HG02973 (cell line): ENCODE measurements at regions not wholly inside any gene's neighbourhood (a gene's known extent, or its start where the extent isn't known, plus 50 kb on each side); places are given as distances from the start of the nearest gene placed in this dataset.
"Not testable (repeated sequence)": the region's sequence is repeated elsewhere in the genome, so short reads cannot be mapped to it uniquely, and the experiment has no call there.

ENCODE experiments used
- ATAC-seq: cut with Tn5 transposase; IDR thresholded peaks from one replicate; pipeline ENCODE4 v1.9.1; 2021; ENCODE audit warnings: moderate library complexity; ENCODE audit not compliant: unreplicated experiment

GRCh38 chr12:28689398-28690175 lies 459.5 kb upstream of the FAR2 start:
- ATAC-seq, result no peak

DNA sequence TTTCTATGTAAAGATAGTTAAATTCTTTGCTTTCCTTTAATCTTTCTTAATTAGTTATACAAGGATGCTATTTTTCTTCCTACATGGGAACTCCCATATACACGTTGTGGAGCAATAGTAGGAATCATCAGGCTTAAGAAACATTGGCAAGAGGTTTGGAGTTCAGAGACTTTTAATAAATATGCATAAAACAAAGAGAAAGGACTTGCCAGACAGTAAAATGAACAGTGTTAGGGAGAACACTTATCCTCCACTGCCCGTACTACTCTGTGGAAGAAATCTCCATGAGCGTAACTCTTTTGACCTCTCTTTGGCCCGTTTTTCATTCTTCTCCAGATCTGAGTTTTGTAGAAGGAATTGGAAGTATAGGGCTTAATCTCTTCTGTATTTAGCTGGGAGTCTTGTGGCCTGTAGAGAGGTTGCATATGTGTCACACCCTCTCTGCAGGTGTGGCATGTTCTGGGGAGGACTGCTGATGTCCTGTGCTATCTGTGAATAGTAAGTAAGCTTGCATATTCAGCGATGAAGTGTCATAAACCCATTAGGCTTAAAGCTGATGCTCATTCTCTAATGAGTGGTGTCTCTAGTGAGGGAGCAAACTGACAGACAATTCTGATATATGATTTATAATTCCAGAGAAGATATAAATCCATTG lies 455.4 kb upstream of the FAR2 start:
- ATAC-seq, result no peak

DNA sequence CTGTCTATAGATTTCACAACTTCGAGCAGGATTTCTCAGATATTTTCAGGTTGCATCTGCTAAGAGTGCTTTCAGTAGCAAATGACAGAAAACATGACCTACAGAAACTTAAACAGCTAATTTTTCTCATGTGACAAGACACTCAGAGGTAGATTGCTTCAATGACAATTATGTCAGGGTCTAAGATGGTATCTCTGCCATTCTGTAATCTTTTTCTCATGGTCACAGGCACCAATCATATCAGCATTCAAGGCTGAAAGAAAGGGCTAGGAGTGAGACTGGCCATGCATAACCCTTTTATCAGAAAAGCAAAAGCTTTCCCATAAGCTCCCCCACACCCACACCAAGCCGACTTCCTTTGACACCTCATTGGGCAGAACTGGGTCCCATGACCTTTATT lies 450.5 kb upstream of the FAR2 start:
- ATAC-seq, result no peak

DNA sequence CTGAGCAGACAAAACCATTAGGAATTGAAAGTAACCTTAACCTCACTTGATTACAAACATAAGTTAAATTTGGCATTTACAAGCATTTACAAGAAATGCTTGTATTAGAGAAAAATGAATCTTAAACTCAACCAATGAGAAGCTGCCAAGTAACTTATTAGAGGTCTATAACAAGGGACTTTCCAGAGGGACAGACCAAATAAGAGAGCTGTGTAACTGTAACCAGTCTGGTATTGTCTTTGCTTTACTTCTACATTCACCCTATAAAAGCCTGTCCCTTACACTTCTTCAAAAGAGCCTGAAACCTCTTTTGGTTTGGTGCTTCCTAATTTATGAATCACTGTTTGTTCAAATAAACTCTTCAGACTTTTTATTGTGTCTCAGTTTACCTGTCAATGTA lies 450.0 kb upstream of the FAR2 start:
- no peak for ATAC-seq

DNA sequence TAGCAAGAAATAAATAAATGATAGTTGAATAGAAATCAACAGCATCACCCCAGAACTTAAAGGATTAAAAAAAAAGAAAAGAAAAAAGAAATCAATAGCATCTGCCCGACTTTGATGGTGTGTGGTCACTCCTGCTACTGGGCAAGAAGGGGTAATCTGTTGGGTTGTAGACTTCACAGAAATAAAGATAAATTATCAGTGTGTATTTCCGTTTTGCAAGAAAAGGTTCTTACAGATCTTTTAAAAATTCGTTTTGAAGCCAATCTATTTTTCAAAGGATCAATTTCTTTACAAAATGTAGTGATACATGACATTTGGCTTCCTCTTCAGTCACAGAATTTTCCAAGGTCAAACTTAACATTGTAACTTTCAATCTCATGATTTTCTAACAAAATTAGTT lies 448.9 kb upstream of the FAR2 start:
- no peak for ATAC-seq

- no peak for ATAC-seq
These were observed 444.5 kb upstream of the FAR2 start for GRCh38 chr12:28704477-28705169.

DNA sequence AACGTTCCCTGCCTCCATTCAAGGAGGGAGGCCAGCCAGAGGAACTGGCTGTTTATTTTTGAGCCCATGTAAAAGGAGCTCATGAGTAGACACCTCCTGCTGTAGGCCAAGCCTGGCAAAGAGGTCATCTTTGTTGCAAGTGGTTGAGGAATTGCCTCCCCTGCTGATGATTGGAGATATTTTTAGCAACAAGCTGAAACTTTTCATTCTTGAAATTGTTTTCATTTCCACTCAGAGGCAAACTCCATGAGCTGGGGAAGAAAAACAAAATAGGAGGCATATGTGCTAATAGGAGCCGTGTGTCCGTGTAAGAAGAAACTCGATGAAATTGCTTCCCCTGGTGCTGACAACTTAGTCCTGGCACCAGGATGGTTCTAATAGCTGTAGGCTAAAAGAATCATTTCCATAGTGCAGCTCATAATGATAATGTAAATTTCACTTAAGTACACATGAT lies 440.1 kb upstream of the FAR2 start:
- ATAC-seq, result no peak

- ATAC-seq, result no peak
These were observed 438.9 kb upstream of the FAR2 start for GRCh38 chr12:28709986-28710685.

GRCh38 chr12:28710882-28711281 lies 438.2 kb upstream of the FAR2 start:
- ATAC-seq, result no peak

GRCh38 chr12:28711421-28711820 lies 437.7 kb upstream of the FAR2 start:
- no peak for ATAC-seq

- no peak for ATAC-seq
These were observed 406.3 kb upstream of the FAR2 start for GRCh38 chr12:28742791-28743190.

DNA sequence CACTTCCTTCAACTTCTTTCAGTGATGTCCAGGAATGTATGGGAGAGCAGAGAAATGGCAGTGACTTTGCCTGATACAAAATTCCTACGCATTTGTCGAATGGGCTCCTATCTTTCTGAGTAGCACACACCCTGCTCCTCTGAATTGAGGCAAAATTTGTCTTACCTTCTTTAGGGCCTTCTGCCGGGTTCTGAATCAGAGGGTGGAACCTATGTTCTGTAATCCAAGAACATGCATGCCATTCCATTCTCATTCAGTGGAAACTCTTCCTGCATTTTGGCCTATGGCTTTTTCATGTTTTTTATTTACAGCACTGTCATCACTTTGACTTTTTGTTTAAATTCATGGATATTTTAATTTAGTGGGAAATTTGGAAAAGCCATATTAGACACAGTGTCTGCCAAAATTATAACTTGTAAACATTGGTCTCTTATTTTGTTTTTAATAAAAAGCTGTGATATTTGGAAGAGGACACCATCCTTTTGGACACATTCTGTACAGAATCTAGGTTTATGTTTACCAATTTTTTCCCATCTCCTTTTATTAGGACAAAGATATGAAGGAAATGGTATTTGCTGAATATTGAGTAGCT lies 402.2 kb upstream of the FAR2 start:
- ATAC-seq, result no peak

DNA sequence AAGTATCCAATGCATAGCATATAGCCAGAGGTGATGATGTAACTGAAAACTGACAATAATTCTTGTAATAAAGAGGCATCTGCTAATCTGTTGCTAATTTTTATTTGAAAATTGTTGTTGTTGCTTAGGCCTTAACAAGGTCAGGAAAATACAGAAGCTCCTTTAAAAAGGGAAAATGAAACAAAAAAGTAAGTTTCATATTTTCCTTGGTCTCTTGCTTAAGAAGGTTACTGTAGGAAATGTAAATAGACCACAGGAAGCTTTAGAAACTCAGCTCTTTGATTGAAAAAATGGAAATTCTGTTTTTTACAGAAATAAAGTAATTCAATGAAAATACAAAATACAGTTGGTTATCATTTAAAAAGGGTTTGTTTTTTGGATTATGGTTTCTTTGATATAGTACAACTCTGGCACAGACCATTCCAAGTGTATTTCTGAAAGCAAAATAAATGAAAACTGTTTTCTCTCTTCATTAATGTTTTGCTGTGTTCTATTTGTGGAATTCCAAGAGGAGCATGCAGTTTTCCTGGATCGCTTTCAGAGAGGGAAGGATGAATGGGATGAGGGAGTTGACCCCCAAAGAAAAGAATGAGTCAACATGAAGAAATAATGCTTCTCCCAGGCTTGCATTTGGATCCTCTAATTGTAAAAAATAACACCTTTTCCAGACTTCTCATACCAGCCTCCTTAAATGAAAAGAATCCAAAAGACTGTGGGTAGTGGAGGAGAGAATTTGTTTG lies 398.0 kb upstream of the FAR2 start:
- ATAC-seq, result no peak

- ATAC-seq, result no peak
These were observed 394.1 kb upstream of the FAR2 start for GRCh38 chr12:28755027-28755426.

DNA sequence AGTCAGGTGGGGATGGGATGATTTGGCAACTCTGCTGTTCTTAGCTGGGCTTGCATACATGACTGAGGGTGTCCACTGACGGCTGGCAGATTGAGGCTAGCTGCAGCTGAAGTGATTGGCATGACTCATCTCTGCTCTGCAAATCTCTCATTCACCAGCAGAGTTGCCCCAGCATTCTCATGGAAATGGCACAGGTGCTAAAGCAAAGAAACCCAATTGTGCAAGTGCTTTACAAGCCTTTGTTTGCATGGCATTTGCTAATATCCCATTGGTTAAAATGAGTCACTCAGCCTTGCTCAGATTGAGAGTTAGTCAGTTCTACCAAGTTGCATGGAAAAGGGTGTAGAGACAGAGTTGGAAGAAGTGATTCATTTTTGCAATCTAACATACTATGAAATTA lies 389.7 kb upstream of the FAR2 start:
- ATAC-seq, result no peak

DNA sequence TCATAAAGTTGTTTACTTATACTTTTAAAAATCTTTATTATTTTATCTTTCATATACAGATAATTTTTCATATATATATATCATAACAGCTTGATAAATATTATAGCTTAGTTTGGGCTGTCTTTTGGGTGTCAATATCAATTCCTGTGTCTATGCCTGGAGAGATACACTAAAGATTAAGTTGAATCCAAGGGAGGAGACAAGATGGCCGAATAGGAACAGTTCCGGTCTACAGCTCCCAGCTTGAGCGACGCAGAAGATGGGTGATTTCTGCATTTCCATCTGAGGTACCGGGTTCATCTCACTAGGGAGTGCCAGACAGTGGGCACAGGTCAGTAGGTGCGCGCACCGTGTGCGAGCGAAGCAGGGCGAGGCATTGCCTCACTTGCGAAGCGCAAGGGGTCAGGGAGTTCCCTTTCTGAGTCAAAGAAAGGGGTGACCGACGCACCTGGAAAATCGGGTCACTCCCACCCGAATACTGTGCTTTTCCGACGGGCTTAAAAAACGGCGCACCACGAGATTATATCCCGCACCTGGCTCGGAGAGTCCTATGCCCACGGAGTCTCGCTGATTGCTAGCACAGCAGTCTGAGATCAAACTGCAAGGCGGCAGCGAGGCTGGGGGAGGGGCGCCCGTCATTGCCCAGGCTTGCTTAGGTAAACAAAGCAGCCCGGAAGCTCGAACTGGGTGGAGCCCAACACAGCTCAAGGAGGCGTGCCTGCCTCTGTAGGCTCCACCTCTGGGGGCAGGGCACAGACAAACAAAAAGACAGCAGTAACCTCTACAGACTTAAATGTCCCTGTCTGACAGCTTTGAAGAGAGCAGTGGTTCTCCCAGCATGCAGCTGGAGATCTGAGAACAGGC lies 388.8 kb upstream of the FAR2 start:
- not testable (repeated sequence) for ATAC-seq

DNA sequence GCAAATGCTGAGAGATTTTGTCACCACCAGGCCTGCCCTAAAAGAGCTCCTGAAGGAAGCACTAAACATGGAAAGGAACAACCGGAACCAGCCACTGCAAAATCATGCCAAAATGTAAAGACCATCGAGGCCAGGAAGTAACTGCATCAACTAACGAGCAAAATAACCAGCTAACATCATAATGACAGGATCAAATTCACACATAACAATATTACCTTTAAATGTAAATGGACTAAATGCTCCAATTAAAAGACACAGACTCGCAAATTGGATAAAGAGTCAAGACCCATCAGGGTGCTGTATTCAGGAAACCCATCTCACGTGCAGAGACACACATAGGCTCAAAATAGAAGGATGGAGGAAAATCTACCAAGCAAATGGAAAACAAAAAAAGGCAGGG lies 387.2 kb upstream of the FAR2 start:
- ATAC-seq, result not testable (repeated sequence)

DNA sequence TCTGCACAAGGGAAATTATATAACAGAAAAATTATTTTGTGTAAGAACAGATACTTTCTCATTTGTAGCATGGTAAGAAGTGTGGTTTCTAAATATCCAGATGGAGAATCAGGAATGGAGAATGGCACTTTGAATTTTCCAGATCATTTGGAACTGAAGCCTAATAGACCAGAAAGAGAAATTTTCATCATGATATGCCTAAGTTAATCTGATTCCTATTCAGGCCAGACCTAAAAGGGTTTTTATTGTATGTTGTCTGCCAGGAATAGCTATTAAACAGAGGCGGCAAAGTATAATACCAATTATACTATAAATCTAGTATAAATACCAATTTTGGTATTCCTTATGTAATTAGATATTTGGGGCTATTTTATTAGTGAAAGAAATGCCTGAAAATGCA lies 382.7 kb upstream of the FAR2 start:
- ATAC-seq, result no peak

DNA sequence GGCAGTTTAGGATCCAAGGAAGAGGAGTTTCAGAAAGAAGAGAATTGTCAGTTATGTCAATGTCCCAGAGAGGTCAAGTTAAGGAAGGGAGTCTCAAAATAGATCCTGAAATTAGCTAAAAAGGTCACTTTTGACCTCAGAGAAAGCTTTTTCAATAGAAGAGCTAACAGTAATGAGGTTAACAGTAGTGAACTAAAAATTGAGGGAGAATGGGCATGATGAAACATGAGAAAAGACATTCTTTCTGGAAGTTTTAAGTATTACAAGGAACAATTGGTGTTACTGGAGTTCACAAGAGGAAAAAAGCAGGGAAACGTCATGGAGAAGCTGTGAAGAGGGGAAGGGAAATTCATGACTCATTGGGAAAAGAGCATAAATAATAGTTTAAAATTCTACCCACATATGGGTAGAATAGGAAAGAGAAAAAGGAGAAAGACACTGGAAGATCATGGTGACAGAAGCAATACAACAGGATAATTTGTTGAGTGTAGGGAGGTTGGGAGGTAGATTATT lies 381.2 kb upstream of the FAR2 start:
- no peak for ATAC-seq
